SK-N-SH treated with all-trans-retinoic acid at 6 μM for 48 hours (cell line): ENCODE measurements at regions not wholly inside any gene's neighbourhood (a gene's known extent, or its start where the extent isn't known, plus 50 kb on each side); places are given as distances from the start of the nearest gene placed in this dataset.

Experiments used
- ARNTL ChIP-seq: fragments of 450-650 bp; formaldehyde crosslinking; IDR thresholded peaks from 2 replicates; pipeline ENCODE4 v1.5.0; 2020; ENCODE audit warnings: low read depth, mild to moderate bottlenecking, moderate library complexity, borderline replicate concordance
- BACH2 ChIP-seq: fragments of 250-450 bp; sonication (Bioruptor Pico); IDR thresholded peaks from 2 replicates; pipeline ENCODE4 v1.9.0; 2021; ENCODE audit warnings: mild to moderate bottlenecking, borderline replicate concordance
- CSDC2 ChIP-seq: fragments of 250-450 bp; sonication (Bioruptor Pico); IDR thresholded peaks from 2 replicates; pipeline ENCODE4 v1.5.0; 2020; ENCODE audit warnings: mild to moderate bottlenecking, moderate library complexity
- ESRRG ChIP-seq: fragments of 250-450 bp; sonication (Bioruptor Pico); IDR thresholded peaks from 2 replicates; pipeline ENCODE4 v1.6.1; 2021; ENCODE audit warnings: mild to moderate bottlenecking
- ISL1 ChIP-seq: fragments of 250-450 bp; sonication (Bioruptor Pico); IDR thresholded peaks from 2 replicates; pipeline ENCODE4 v2.1.2; 2022; ENCODE audit warnings: mild to moderate bottlenecking, moderate library complexity
- PPARA ChIP-seq: fragments of 250-450 bp; sonication (Bioruptor Pico); IDR thresholded peaks from 2 replicates; pipeline ENCODE4 v1.5.0; 2020; ENCODE audit warnings: mild to moderate bottlenecking, borderline replicate concordance
- RARB ChIP-seq: fragments of 250-450 bp; sonication (Bioruptor Pico); IDR thresholded peaks from 2 replicates; pipeline ENCODE4 v1.8.0; 2021; ENCODE audit warnings: mild to moderate bottlenecking, moderate library complexity
- SNAI2 ChIP-seq: fragments of 250-450 bp; sonication (Bioruptor Pico); IDR thresholded peaks from 2 replicates; pipeline ENCODE4 v1.5.0; 2020; ENCODE audit warnings: mild to moderate bottlenecking, moderate library complexity
- TCF4 ChIP-seq: fragments of 250-450 bp; sonication (Bioruptor Pico); IDR thresholded peaks from 2 replicates; pipeline ENCODE4 v1.8.0; 2021; ENCODE audit warnings: mild to moderate bottlenecking, moderate library complexity, borderline replicate concordance
- ZFP3 ChIP-seq: fragments of 250-450 bp; sonication (Bioruptor Pico); IDR thresholded peaks from 2 replicates; pipeline ENCODE4 v1.5.0; 2020; ENCODE audit warnings: mild to moderate bottlenecking, moderate library complexity
- TF ChIP-seq, protein P1 (sequence below): fragments of 250-450 bp; sonication (Bioruptor Pico); IDR thresholded peaks from 2 replicates; pipeline ENCODE4 v1.5.1; 2020; ENCODE audit warnings: low read depth, mild to moderate bottlenecking, moderate library complexity
- TF ChIP-seq, protein P2 (sequence below): fragments of 250-450 bp; sonication (Bioruptor Pico); IDR thresholded peaks from 2 replicates; pipeline ENCODE4 v1.8.0; 2020; ENCODE audit warnings: mild to moderate bottlenecking, moderate library complexity, borderline replicate concordance

DNA sequence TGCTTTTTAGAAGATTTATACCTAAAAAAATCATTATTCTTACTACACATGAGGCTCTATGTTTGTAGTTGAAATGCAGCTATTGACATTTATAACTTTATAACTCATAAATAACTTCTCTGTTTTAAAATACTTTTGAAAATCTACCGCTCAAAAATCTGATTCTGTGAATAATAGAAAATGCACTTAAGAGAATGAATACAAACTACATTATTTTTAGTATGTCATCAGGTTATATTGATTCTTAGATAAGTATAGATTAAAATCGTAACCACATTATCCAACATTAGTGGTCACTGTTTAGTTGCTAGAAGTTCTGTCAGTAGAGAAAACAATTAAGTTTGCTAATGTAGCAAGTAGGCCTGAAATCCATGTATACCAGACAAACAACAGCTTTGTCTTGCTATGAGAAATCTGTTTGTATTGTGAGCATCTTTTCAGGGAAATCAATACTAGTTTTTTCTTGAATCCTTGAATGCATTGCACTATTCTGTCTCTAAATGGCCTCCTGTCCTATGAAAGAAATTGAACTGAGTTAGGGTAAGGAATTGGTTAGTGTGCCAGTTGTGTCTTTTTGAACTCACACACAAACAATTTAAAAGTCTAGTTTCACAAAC, 116.5 kb upstream of the HDAC9 start:
- no peak for TF ChIP-seq PPARA (CRISPR knock-in tag)
- TF ChIP-seq RARB = no peak
- TF ChIP-seq CSDC2 = no peak
- TF ChIP-seq ISL1 (CRISPR knock-in tag) = peak; percentile 70
- TF ChIP-seq, protein P1, sequence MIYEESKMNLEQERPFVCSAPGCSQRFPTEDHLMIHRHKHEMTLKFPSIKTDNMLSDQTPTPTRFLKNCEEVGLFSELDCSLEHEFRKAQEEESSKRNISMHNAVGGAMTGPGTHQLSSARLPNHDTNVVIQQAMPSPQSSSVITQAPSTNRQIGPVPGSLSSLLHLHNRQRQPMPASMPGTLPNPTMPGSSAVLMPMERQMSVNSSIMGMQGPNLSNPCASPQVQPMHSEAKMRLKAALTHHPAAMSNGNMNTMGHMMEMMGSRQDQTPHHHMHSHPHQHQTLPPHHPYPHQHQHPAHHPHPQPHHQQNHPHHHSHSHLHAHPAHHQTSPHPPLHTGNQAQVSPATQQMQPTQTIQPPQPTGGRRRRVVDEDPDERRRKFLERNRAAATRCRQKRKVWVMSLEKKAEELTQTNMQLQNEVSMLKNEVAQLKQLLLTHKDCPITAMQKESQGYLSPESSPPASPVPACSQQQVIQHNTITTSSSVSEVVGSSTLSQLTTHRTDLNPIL (CRISPR knock-in tag) = no peak
- TF ChIP-seq TCF4 (CRISPR knock-in tag) = no peak
- TF ChIP-seq ESRRG (CRISPR knock-in tag) = no peak
- TF ChIP-seq, protein P2, sequence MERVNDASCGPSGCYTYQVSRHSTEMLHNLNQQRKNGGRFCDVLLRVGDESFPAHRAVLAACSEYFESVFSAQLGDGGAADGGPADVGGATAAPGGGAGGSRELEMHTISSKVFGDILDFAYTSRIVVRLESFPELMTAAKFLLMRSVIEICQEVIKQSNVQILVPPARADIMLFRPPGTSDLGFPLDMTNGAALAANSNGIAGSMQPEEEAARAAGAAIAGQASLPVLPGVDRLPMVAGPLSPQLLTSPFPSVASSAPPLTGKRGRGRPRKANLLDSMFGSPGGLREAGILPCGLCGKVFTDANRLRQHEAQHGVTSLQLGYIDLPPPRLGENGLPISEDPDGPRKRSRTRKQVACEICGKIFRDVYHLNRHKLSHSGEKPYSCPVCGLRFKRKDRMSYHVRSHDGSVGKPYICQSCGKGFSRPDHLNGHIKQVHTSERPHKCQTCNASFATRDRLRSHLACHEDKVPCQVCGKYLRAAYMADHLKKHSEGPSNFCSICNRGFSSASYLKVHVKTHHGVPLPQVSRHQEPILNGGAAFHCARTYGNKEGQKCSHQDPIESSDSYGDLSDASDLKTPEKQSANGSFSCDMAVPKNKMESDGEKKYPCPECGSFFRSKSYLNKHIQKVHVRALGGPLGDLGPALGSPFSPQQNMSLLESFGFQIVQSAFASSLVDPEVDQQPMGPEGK (CRISPR knock-in tag) = no peak
- TF ChIP-seq BACH2 (CRISPR knock-in tag) = no peak
- no peak for TF ChIP-seq ARNTL
- TF ChIP-seq ZFP3 (CRISPR knock-in tag) = no peak
- TF ChIP-seq SNAI2 (CRISPR knock-in tag) = no peak
